Stimulated activated CD4-positive, alpha-beta T cell treated with anti-CD3 and anti-CD28 coated beads, Interleukin-1b, Interleukin-23, amount 100 ng/mL, for 24 hours (primary cell): ENCODE measurements at regions not wholly inside any gene's neighbourhood (a gene's known extent, or its start where the extent isn't known, plus 50 kb on each side); places are given as distances from the start of the nearest gene placed in this dataset.

Experiments used
- DNase-seq, 4 experiments: peaks; one replicate each; pipeline ENCODE4 v3.0.0-alpha.2; 2020; ENCODE audit warnings: low read depth in 4 of 4, low spot score in 1 of 4

- DNase-seq = no peak
Observed at GRCh38 chr12:75908961-75909605, 122.5 kb downstream of the PHLDA1 start.

GRCh38 chr12:75905922-75906321, 125.7 kb downstream of the PHLDA1 start:
- no peak for DNase-seq

DNA sequence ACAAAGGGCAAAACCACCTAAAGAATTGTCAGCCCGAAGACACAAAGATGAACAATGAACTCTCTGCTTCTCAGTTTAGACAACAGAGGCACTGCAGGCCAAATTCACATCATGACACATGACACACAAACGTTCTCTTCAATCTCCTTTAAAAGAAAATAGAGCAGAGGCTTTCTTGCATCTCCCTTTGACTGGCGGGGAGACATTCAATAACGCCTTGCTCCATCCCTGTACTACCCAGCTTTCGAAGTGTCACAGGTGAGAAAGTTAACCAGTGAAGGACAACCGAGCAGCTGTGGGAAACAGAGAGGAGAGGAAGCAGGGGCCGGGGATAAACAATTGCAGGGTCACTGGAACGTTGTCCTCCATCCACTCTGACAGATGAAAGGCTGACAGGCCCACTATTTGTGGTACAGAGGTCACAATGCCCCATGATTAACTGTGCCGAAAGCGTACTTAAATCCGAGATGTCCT, 130.8 kb downstream of the PHLDA1 start:
- DNase-seq = no peak

DNA sequence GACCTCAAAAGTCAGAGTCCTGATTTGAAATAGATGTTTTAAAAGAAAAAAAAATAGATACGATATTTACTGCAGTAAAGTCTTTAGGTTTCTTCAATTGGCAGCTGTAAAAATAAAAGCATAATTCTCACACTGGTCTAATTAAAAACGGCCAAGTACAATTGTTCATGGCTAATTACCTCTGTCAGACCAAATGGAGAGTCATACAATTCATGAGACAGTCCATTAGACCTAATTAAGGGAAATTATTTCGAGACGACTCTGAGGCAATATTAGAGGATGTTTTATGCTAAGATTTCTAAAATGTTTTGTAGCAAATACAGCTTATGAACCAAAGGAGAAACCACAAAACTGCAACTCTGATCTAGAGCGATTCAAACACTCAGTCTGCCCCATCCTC, 131.3 kb downstream of the PHLDA1 start:
- no peak for DNase-seq

DNA sequence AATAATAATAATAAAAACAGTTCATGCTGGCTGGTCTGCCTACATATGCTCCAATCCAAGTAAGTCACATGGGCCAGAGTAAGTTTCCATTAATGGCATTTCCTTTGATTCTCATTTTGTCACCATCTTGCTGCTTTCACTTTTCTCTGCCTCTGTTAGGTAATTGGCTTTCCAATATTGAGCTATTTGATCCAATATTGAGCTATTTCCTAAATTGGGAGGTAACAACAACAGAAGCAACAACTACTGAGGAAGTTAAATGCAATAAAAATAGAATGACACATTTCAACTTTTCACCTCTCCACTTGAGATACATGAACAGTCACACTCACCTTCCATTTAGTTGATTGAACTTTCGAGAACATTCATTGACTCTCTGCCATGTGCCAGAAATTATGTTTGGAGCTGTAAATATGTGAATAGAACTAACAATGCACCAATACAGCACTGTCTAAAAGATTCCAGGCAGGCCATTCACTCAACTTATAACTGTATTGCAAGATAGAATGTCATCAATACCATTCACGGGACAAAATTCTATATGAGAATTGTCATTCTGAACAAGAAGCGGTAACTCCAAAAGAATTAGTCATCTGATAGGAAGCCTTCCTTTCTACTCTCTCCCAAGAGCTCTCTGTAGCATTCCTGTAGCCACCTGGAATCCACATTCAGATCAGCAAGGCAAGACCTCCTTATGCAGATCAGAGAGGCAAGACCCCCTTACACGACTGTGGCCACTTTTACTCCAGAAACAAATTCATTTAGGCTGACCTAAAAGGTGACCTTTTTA, 136.4 kb downstream of the PHLDA1 start:
- DNase-seq = no peak

DNA sequence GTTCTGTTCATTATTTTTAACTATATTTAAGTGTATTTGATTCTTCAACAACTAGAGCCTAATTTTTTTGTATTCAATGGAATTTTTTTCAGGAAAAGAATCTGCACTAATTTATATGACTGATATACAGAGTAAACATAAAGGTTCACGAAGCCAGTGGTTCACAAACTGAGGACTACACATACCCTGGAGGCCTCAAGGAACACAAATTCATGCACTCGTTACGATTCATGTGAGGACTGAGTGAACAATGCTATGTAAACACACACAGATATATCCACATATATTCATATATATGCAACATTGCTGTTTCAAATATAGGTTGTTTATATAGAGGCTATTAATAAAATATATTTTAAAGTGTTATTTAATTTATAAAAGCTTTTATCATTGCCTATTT, 137.8 kb downstream of the PHLDA1 start:
- DNase-seq = no peak

DNA sequence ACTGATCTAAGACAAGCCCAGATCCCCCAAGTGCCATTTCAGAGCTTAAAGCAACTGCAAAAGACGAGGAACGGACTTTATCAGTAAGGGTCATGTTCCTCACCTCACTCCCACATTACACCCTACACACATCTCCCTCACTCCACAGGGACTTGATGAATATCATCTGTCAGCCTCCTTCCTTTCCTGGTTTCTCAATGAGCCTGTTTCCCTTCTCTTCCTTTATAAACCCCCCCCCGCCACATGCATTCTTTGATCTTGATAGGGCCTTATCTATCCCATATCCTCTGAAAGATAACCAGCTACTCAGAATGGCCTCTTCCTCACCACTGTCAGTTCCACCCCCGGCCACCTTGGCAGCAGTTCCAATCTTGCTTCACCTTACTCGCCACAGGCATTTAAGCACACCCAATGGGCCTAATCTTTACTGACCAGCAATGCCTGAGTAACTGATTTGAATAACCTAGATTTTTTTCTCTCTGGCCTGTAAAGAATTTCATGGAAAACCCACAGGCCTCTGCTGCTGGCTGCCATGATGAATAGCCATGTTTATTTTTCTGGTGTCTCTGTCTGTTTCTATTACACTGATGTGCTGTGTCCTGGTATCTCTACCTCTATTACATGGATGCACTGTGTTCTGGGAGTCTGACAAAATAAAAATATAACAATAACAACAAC, 138.7 kb downstream of the PHLDA1 start:
- DNase-seq = no peak

DNA sequence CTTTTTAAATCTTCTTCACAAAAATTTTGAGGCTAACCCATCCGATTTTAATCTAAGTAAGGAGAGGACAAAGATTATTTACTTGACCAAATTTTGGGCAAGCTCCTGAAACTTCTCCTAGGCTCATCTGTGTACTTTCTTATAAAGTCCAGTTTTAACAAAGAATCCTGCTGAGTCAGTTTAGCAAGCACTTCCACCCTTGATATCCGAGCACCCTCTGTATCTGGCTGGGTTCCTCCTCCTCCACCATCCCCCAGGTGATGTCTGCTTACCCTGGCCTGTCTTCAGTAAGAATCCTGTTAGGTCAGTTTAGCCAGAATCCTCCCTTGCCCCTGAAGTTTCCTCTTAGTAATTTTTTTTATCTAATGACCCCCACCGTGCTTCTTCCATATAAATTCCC, 140.5 kb downstream of the PHLDA1 start:
- no peak for DNase-seq

DNA sequence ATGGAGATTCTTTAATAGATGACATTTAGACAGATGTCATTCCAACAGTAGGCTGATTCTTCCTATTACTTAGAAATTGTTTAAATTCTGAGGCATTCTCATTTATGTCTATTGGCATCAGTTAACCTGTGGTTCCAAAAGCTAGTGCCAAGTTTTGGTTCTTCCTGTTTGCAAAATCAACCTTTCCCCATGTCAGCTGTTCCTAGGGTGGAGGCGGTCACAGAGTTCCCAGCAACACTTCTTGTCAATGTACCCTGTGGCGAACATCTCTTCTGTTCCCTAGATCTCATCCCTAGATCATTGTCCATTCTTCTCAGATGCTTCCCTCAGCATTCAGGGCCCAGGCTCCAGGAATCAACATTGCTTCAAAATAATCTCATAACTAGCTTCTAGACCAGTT, 140.9 kb downstream of the PHLDA1 start:
- no peak for DNase-seq

GRCh38 chr12:75890141-75890540, 141.4 kb downstream of the PHLDA1 start:
- DNase-seq = no peak

GRCh38 chr12:75888874-75889613, 142.5 kb downstream of the PHLDA1 start:
- no peak for DNase-seq

DNA sequence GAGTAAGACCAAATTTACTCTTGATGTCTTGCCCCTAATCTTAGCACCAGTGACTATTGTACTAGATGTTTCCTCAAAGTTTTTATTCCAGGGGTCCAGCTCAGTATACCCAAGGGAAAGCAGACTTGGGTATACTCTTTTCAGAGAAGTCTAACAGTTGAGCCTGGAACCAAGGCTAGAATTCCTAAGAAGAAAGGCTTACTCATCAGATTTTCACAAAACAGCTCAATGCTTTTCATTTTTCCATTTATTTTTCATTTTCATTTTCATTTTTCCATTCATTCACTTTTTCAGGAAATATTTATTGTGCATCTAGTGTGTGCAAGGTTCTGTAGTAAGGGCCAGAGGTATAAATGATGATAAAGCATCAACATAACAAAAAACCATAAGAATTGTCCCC, 143.2 kb downstream of the PHLDA1 start:
- DNase-seq = no peak

DNA sequence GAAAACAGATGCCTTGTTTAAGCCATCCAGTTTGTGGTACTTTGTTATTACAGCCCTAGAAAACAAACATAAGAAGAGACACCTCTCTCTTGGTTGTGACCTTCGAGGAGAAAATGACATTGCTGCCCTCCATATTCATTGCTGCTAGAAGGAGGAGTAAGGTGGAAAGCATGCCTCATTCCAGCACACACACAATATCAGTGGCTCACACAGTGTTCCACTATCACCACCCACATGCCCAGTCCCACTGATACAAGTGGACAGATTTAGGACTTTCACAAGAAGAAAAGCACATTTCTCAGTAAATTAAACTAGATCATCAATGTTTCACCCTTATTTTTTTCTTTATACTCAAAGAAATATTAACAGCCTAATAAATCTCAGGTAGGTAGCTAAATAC, 143.6 kb downstream of the PHLDA1 start:
- no peak for DNase-seq

DNA sequence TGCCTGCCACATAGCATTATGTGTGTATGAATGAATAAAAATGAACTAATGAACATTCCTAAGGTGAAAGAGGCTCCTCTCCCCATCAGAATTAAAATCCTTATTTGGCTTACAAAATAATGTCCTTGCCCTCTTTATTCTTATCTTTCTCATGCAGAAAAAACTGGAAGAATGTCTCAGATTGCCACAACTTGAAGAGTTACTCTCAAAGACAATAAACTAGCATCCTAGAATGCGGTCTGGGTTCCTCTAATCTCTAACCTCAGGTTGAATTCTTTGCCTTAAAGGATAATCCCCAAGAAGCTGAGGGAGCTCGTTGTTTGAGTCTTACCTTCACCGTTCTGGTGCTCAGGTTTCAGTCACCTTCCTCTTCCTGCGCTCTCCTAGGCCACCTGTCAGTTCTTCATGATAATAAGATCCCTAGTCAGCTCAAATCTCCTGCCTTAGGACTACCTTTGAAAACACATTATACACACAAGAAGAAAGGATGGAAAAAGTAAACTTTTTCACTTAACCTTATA, 147.1 kb downstream of the PHLDA1 start:
- no peak for DNase-seq

- DNase-seq = no peak
Observed at GRCh38 chr12:75883241-75883640, 148.3 kb downstream of the PHLDA1 start.

DNA sequence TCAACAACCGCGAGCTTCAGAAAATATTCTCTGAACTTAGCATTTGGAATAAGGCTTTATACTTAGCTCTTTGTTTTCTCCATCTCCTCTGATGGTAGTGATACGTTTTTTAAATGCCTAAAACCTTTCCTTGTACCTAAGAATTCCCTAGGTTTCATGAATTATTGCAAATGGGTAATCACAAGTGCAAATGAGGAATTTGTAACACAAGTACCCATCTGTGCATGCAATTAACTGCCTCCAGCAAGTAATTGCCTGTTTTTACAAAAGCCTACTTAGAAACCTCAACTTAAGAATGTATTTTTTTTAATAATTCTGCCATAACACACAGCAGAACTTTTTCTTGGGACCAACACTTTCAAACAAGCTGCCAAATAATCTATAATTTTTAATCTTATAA, 149.2 kb downstream of the PHLDA1 start:
- DNase-seq = no peak

GRCh38 chr12:75881920-75882319, 149.7 kb downstream of the PHLDA1 start:
- no peak for DNase-seq

DNA sequence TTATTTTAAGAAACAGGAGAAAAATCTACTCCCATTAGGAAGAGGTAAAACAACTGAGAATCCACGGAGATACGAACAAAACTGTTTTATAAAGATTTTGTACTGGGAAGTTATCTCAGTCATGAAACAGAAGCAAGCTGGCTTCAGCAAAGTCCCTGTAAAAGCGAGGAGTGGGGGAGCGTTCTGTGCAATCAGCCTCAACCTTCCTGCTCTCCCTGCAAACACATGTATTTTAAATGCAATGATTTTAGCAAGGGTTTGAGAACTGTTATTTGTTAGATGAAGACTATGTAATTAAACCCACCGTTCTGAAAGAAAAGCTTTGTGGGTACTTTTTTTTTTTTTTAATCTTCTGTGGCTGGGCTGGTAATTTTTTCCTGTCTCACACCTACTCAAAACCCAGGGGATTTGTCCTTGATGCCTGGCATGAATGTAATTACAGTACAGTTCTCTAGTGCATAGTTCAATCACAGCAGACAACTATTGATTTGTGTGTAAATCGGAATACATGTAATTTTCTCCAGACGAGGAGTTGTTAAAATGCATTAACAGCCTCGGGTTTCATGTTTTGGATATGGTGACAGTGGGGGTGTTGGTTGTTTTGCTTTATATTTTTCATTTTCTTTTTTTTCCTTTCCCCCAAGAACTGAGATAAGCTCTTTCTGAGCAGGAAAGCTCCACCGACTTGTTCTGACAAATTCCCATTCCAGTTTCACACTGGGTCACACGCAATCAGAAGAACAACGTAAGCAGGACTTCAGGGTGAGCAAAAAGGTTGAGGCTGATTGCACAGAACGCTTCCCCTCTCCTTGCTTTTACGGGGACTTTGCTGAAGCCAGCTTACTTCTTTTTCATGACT, 153.6 kb downstream of the PHLDA1 start:
- no peak for DNase-seq

DNA sequence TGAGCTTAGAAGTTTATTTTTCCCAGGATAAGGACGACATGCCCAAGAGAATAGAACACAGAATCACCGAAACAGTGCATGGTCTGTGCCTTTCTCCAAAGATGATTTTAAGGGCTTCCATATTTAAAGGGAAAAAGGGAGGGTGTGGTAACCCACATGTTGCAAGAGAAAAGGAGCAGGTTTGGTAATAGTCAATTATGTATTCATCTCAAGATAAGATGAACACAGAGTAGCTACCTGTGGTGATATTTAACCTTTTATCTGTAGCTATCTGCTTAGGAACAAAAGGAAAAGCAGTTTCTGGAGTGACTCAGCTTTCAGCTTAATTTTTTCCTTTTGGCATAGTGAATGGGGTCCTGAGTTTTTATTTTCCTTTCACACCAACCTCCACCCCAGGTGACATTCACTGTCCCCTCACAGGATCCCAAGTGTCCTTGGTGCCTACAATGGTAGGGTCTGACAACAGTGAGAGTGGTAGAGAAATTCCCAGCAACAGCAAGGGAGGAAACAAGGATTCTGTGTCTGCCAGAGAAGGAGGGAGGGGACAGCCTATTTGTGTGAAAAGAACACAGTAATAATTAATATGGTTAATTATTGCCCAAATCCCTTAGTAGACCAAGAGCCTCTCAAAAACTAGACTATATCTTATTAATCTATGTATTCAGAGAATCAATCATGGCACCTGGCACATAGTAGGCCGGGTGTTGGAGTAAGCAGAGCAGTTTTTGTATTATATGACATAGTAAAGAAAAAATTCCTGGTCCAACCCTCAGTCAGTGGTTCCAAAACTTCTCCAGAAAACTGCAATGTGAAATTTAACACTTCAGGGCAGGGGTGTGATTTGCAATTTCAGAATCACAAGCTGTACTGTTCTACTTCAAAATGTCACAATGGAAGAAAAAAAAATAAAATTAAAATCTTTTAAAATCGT, 154.5 kb downstream of the PHLDA1 start:
- no peak for DNase-seq
